Hypothalamus (tissue), 51 donors: ENCODE measurements at regions not wholly inside any gene's neighbourhood (a gene's known extent, or its start where the extent isn't known, plus 50 kb on each side); places are given as distances from the start of the nearest gene placed in this dataset.

Experiments used
- DNase-seq, 51 donors: peaks; one replicate each; lab custom pipeline; 2025; lab: John Stamatoyannopoulos, UW

DNA sequence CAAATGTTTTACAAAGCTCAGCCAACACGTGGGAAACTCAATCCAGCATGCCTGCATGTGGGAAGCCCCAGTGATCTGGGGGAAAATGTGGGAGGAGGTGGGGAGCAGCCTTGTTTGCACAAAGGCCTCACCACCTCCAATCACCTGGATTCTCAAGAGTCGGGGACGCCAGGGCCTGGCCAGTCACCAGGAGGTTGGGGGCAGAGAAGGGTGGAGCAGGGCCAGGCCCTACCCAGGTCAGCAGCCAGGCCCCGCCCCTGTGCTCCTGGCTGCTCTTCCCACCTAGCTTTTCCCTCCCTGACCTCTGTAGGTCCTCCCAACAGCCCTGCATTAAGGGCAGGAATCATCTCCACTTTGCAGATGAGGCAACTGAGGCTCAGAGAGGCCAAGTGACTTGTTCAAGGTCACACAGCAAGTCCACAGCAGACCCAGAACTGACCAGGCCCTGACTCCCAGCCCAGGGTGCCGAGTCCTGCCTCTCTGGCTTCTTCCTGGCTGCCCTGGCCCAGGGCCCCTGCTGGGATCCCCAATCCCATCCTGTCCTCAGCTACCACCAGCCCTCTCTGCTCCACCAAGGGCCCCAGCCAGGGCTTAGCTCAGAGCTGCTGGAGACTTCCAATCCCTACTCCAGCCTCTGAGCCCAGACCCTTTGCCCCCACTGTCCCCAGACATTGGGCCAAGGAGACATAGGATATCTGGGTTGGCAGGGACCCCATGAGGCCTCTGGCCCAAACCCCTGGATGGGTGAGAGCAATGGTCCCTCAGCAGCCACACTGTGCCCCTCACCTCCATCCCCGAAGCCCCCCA, 508.6 kb downstream of the PTPRU start:
- no peak for DNase-seq

DNA sequence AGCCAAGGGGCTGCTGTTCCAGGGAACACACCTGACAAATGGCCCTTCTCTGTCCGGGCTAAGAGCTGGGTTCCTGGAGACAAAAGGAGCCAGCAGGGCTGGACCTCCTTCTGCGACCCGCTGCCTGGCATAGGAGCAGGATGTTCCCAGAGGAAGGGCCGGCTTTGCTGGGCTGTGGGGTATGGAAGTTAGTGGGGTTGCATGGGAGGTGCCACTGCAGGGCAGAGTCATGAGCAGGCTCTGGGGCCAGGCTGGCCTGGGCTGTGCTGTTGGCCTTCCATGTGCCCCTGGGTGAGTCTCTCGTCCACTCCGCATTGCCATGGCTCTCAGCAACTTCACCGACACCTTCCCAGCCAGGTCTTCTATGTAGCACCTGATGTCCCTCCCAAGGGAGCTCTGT, 507.6 kb downstream of the PTPRU start:
- DNase-seq = no peak

DNA sequence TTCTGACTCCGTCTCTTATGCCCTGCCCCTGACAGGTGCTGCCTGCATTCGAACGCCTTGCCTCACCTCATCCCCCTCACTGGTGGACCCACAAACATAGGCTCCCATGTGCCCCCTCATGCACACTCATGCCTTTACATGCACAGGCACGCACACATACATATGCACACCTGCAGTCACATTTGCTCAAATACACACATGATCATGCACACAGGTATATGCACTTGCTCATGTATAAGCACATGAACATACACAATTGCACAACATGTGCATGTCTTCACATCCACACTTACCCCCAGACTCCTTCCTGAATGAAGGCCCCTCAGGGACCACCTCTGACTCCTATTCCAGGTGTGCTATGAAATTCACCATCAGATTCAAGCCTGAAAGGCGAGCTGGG, 506.9 kb downstream of the PTPRU start:
- no peak for DNase-seq

- DNase-seq = no peak
These were observed 502.9 kb downstream of the PTPRU start for GRCh38 chr1:29739176-29739575.

GRCh38 chr1:29736582-29737188, 500.4 kb downstream of the PTPRU start:
- no peak for DNase-seq

GRCh38 chr1:29732453-29732852, 496.1 kb downstream of the PTPRU start:
- no peak for DNase-seq

DNA sequence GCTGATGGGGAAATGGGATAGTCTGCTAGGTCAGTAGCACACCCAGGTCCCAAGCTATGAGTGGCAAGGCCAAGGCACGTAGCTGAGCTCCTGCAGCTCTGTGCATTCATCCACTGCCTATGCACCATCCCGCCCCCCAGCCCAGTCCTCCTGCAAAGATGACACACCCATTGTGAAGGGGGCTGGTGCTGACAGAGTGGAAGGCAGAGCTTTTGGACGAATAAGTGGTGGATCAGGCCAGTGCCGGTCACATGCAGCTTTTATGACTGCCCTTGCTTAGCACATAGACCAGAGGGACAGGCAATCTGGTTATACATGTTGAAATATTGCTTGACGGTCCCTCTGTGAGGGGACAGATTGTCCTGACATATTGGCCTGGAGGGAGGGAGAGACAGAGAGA, 494.3 kb downstream of the PTPRU start:
- no peak for DNase-seq

DNA sequence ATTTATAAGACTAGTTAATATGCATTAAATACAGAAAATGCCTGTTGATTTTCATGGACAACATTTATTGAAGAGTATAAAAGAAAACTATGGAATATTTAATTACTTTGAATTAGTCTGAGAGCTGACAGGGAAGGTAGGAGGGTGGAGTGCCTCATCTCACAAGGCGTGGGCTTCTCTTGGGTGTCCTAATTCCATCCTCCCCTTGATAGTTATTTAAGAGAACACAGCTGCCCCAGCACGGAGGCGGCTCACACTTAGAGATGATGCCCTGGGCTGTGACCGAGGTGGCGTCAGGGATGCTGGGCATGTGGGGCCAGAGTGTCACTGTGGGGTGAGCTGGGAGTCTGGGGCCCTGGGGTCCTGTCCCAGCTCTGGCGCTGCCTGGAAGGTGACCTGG, 493.0 kb downstream of the PTPRU start:
- DNase-seq = no peak

DNA sequence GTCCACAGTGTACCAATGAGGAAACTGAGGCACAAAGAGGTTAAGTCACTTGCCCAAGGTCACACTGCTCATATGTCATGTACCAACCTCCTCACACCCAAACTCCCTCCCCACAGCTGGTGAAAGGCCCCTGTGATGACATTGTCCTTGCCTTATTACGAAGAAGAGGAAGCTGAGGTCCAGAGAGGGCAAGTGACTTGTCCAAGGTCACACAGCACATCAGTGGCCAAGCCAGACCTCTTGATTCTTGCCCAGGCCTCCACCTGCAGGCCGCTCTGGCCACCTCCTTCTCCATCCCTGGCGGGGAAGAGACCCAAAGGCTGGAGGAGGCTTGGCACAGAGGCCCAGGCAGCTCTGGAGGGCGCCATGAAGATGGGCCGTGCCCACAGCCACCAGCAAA, 492.4 kb downstream of the PTPRU start:
- no peak for DNase-seq

- DNase-seq = no peak
These were observed 488.9 kb downstream of the PTPRU start for GRCh38 chr1:29725262-29725661.

DNA sequence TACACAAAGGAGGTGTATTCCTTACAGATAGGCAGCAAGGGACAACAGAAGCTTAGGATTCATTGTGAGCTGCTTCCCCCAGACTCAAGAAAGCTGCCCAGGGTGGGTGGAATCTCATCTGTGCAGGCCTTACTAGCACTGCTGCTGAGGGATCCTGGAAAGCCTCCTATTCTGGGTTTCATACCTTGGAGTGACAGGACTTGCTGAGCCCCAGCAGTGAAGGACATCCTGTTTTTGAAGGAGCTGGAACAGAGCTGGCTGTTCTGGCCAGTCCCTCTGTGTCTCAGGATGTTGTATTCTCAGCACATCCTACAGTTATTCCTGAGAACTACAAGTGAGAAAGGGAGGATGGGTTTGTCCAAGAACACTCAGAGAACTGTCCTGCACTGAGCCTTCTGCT, 486.3 kb downstream of the PTPRU start:
- no peak for DNase-seq

DNA sequence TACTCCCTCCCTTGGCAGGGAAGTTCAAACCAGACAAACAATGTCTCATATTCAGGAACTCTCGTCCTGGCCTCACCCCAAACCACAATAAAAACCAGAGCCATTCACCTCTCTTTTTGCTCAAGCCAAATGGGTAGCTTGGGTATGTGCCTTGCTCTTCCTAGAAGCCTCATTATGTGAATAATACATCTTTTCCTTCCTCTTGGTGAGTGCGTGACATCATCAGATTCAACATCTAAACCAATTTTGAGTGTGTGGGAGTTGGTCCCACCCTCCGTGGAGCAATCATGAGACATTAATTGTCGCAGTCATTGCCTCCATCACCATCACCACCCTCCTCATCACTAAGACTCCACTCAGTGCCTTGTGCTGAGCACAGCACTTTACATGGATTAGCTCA, 482.9 kb downstream of the PTPRU start:
- DNase-seq = no peak

GRCh38 chr1:29718791-29719190, 482.5 kb downstream of the PTPRU start:
- no peak for DNase-seq

- DNase-seq = no peak
These were observed 480.0 kb downstream of the PTPRU start for GRCh38 chr1:29716306-29716705.

- no peak for DNase-seq
These were observed 477.5 kb downstream of the PTPRU start for GRCh38 chr1:29713857-29714256.

DNA sequence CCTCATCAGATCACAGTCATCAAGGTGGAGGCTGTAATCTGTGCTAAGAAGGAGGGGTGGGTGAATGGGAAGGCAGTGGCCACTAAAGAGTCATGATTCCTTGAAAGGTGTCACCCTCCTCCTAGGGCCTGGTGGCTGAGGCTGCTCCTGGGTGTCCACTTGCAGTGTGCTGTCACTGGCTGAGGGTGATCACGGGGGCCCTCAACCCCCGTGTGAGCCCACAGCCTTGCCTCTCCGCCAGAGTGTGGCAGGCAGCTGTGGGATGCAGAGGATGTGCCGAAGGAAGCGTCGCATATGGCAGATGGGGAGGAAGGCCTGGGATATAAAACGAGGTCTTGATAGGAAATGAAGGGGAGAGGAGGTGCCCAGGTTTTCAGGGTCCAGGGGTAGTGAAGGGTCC, 476.5 kb downstream of the PTPRU start:
- no peak for DNase-seq

- no peak for DNase-seq
These were observed 475.9 kb downstream of the PTPRU start for GRCh38 chr1:29712284-29712651.

- DNase-seq = no peak
These were observed 475.4 kb downstream of the PTPRU start for GRCh38 chr1:29711582-29712283.

DNA sequence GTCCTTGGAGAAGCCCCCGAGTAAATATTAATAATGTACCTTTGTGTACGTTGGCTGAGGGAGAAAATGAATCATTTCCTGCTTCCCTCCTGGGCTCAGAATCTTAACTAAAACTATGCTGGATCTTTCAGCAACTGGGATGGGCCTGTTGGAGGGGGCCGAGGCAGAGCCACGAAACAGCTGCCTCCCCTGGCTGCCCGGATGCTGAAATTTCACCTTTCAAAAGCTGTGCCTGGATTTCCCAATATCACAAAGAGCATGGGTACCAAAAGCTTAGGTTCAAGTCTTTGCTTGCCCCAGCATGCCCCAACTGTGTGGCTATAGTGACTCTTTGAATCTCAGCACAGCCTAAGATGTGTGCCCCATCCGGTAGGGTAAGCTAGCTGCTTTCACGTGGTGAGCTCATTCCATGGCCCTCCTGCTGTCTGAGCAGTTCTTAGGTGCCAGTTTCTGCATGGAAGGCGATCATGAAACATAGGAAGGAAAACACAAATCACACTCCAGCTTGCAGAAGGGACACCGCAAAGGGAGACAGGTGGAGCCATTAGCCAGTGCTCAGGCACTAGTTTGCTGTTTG, 473.5 kb downstream of the PTPRU start:
- no peak for DNase-seq

GRCh38 chr1:29708796-29709703, 472.7 kb downstream of the PTPRU start:
- DNase-seq = no peak

- DNase-seq = no peak
These were observed 472.1 kb downstream of the PTPRU start for GRCh38 chr1:29708381-29708780.
